LNCaP clone FGC (cell line): ENCODE measurements at regions not wholly inside any gene's neighbourhood (a gene's known extent, or its start where the extent isn't known, plus 50 kb on each side); places are given as distances from the start of the nearest gene placed in this dataset.

Experiments
- DNase-seq: peaks from one replicate; pipeline ENCODE4 v3.0.0-alpha.2; 2011; ENCODE audit warnings: low read depth
- H3K4me3 ChIP-seq: 2 replicates; pipeline ENCODE4 v1.5.1; 2011; ENCODE audit warnings: mild to moderate bottlenecking, low read depth, low read length, control low read depth
- CTCF ChIP-seq: IDR thresholded peaks from 2 replicates; pipeline ENCODE4 v1.5.1; 2012; ENCODE audit warnings: mild to moderate bottlenecking; ENCODE audit not compliant: control insufficient read depth, insufficient read depth; ENCODE audit errors: extremely low read depth

GRCh38 chr4:60250657-60251056 is 949.5 kb upstream of the ADGRL3 start:
- no peak for DNase-seq
- H3K4me3 ChIP-seq, result no peak overlapping the region
- no peak for TF ChIP-seq CTCF

DNA sequence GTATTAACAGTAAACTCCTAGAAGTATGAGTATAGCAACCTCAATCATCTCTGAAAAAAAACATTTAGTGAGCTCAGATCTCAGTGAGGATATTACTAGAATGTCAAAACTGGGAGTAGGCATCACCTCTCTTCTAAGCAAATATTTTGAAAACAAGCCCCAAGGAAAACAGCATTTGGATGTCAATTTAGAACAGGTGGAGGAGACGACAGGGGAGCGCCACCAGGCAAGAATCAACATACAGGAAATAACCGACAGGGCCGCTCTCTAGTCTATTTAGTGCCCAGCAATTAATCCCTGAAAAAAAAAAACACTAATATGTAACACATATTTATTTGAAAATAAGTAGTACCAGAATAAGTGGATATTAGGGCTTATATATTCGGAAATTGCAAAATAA is 940.3 kb upstream of the ADGRL3 start:
- DNase-seq, result no peak
- TF ChIP-seq CTCF, result no peak
- no peak overlapping the region for H3K4me3 ChIP-seq

GRCh38 chr4:60266505-60266904 is 933.6 kb upstream of the ADGRL3 start:
- no peak for TF ChIP-seq CTCF
- no peak for DNase-seq
- H3K4me3 ChIP-seq, result no peak overlapping the region

GRCh38 chr4:60296386-60296785 is 903.7 kb upstream of the ADGRL3 start:
- DNase-seq, result no peak
- TF ChIP-seq CTCF, result no peak
- no peak overlapping the region for H3K4me3 ChIP-seq

- no peak overlapping the region for H3K4me3 ChIP-seq
- DNase-seq, result no peak
- no peak for TF ChIP-seq CTCF
Observed at GRCh38 chr4:60313611-60314178, 886.4 kb upstream of the ADGRL3 start.

DNA sequence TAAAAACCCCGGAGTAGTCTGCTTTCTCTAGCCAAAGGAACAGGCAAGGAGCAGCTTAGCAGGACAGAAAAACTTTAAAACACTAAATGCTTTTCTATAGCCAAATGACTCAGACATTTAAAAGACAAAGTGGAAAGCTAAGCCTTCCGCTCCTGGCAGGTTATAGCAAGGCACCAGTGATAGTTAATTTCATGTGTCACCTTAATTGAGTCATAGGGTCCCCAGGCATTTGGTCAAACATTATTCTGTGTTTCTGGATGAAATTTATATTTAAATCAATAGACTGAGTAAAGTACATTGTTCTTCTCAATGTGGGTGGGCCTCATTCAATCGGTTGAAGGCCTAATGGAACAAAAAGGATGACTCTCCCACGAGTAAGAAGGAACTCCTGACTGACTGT is 885.7 kb upstream of the ADGRL3 start:
- DNase-seq, result no peak

DNA sequence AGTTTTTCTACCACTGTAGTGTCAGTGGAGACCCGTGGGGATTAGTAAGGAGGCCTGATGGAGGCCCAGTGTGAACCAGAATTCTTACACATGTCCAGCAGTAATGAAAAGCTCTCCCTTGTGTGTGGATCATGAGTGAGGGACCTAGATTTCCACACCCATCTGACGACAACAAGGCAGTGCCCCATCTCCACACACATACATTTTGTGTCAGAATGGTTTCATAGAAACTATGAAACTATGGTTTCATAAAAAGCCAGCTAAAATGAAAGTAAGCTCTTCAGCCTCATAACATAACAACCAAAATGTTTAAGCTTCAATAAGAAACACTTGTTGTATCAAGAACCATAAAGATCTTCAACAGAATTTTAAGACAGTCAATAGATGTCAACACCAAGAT is 884.5 kb upstream of the ADGRL3 start:
- no peak for DNase-seq
- H3K4me3 ChIP-seq, result no peak overlapping the region
- TF ChIP-seq CTCF, result no peak

More for the DNA sequence above, 885.7 kb upstream of the ADGRL3 start:
- no peak for TF ChIP-seq CTCF
- no peak overlapping the region for H3K4me3 ChIP-seq
